ENCODE measurements at regions not wholly inside any gene's neighbourhood (a gene's known extent, or its start where the extent isn't known, plus 50 kb on each side); places are given as distances from the start of the nearest gene placed in this dataset.

GRCh38 chr2:119062179-119062578 is 96.4 kb downstream of the C1QL2 start (continued):
- TF ChIP-seq HOXA7 (CRISPR knock-in tag; IDR thresholded peaks at IDR 0.05; ENCODE audit: borderline replicate concordance) (no peak), FEZF1 (tag by site-specific recombination; IDR thresholded peaks at IDR 0.05) (no peak), ZNF596 (tag by site-specific recombination; IDR thresholded peaks at IDR 0.05) (no peak), KLF1 (tag by site-specific recombination; IDR thresholded peaks at IDR 0.05) (no peak)

GRCh38 chr2:119059940-119060339 is 98.6 kb downstream of the C1QL2 start:
- ChIA-PET POLR2A (no interaction called here), CTCF (no interaction called here)
- no peaks in the 10 kb centered on the region for H3K4me1 ChIP-seq (ENCODE audit: control insufficient read depth, insufficient read depth, low read length)
- no peak overlapping the region for H3K27ac ChIP-seq (ENCODE audit: extremely low read depth, low read depth, low read length)
- H3K9me3 ChIP-seq (ENCODE audit: control insufficient read depth, insufficient read depth, low read depth, low read length), result no peaks in the 10 kb centered on the region
- TF ChIP-seq TSHZ1 (tag by site-specific recombination; IDR thresholded peaks at IDR 0.05; ENCODE audit: borderline replicate concordance), result no peak
- TF ChIP-seq ZNF292 (tag by site-specific recombination; IDR thresholded peaks at IDR 0.05; ENCODE audit: borderline replicate concordance, low read depth), result no peak
- TF ChIP-seq ZNF830 (tag by site-specific recombination; IDR thresholded peaks at IDR 0.05; ENCODE audit: low read depth), result no peak
- TF ChIP-seq PRDM10 (tag by site-specific recombination; IDR thresholded peaks at IDR 0.05), result no peak
- no peak for TF ChIP-seq ZNF521 (tag by site-specific recombination; IDR thresholded peaks at IDR 0.05)
- no peak for TF ChIP-seq HOXD13 (CRISPR knock-in tag; IDR thresholded peaks at IDR 0.05; ENCODE audit: borderline replicate concordance)
- H3K36me3 ChIP-seq (ENCODE audit: control insufficient read depth in 2 of 2, insufficient read depth in 1 of 2, low read length in 2 of 2), result no peaks in the 10 kb centered on the region
- no peak overlapping the region for H3K4me3 ChIP-seq (ENCODE audit: low read depth, low read length)

GRCh38 chr2:119059287-119059686 is 99.3 kb downstream of the C1QL2 start:
- Histone ChIP-seq H3K4me3 (ENCODE audit: low read depth, low read length) (no peak overlapping the region), H3K4me1 (ENCODE audit: control insufficient read depth, insufficient read depth, low read length) (no peaks in the 10 kb centered on the region), H3K36me3 (ENCODE audit: control insufficient read depth in 2 of 2, insufficient read depth in 1 of 2, low read length in 2 of 2) (no peaks in the 10 kb centered on the region), H3K27ac (ENCODE audit: extremely low read depth, low read depth, low read length) (no peak overlapping the region), H3K9me3 (ENCODE audit: control insufficient read depth, insufficient read depth, low read depth, low read length) (no peaks in the 10 kb centered on the region)
- CTCF ChIA-PET, result no interaction called here
- POLR2A ChIA-PET, result no interaction called here
- no peak for TF ChIP-seq ZFHX2 (tag by site-specific recombination; conservative IDR thresholded peaks at IDR 0.05)
- TF ChIP-seq ZNF148 (tag by site-specific recombination; IDR thresholded peaks at IDR 0.05; ENCODE audit: borderline replicate concordance), result no peak
- TF ChIP-seq PRDM2 (tag by site-specific recombination; IDR thresholded peaks at IDR 0.05; ENCODE audit: borderline replicate concordance), result no peak
- TF ChIP-seq KLF17 (tag by site-specific recombination; IDR thresholded peaks at IDR 0.05), result no peak
- TF ChIP-seq ZNF514 (tag by site-specific recombination; IDR thresholded peaks at IDR 0.05), result no peak

Data from HEK293 (cell line).